NCI-H510A (cell line): ENCODE measurements at regions not wholly inside any gene's neighbourhood (a gene's known extent, or its start where the extent isn't known, plus 50 kb on each side); places are given as distances from the start of the nearest gene placed in this dataset.
"Not testable (repeated sequence)": the region's sequence is repeated elsewhere in the genome, so short reads cannot be mapped to it uniquely, and the experiment has no call there.

ENCODE experiments used
- DNase-seq: peaks from one replicate; lab custom pipeline; 2025; lab: John Stamatoyannopoulos, UW

DNA sequence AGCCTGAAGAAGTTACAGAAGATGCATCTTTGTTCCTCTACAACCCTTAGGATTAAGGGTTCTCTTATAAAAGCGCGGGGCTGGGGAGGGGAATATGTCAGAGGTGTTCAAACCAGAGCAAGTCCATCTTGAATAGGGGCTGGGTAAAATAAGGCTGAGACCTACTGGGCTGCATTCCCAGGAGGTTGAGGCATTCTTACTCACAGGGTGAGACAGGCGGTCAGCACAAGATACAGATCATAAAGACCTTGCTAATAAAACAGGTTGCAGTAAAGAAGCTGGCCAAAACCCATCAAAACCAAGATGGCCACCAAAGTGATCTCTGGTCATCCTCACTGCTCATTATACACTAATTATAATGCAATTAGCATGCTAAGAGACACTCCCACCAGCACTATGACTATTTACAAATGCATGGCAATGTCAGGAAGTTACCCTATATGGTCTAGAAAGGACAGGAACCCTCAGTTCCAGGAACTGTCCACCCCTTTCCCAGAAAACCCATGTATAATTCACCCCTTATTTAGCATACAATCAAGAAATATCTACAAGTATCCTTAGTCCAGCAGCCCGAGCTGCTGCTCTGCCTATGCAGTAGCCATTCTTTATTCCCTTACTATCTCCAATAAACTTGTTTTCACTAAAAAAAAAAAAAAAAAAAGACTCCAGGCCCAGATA lies 108.1 kb upstream of the FOXN3 start:
- no peak for DNase-seq

DNA sequence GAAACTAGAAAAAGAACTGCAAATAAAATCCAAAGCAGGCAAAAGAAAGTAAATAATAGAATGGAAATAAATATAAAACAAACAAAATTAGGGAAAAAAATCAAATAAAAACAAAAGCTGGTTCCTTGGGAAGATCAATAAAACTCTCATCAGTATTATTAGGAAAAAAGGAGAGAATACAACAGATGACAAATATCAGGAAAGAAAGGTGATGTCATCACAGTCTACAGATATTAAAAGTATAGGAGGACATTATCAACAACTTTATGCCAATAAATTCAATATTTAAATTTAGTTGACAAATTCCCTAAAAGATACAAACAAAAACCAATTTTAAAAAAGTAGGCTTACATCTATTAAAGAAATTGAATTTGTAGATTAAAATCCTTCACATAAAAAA lies 107.4 kb upstream of the FOXN3 start:
- DNase-seq, result no peak

DNA sequence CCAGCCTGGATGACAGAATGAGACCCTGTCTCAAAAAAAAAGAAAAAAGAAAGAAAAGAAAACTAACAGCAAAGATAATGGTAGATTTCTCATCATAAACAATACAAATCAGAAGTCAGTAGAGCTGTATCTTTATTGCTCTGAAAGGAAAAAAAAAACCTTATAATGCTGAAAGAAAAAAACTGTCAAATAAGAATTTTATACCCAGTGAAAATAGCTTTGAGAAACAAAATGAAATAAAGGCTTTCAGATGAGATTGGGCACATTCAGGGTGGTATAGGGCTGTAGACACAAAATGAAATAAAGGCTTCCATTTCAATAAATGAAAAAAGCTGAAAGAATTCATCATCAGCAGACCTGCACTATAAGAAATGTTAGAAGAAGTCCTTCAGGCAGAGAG lies 105.0 kb upstream of the FOXN3 start:
- no peak for DNase-seq

- no peak for DNase-seq
Measured at GRCh38 chr14:89519040-89519439, 102.0 kb upstream of the FOXN3 start.

DNA sequence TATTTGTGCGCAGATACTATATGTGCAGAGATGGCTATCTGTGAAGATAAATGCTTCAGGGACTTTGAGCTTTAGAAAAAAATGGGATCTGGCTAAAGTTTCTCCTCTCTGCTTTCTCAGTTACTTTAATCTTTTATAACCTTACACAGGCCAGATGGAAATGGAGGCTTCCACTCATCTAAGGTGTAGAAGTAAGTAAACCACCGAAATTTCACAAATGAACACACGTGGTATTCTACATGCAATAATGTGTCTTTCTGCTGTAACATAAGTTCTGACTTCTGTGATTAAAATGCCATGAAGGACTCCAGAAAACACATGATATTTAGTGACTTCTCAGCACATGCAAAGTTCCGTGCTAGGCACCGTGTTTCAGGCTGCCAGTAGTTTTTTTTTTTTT lies 99.1 kb upstream of the FOXN3 start:
- DNase-seq, result no peak

DNA sequence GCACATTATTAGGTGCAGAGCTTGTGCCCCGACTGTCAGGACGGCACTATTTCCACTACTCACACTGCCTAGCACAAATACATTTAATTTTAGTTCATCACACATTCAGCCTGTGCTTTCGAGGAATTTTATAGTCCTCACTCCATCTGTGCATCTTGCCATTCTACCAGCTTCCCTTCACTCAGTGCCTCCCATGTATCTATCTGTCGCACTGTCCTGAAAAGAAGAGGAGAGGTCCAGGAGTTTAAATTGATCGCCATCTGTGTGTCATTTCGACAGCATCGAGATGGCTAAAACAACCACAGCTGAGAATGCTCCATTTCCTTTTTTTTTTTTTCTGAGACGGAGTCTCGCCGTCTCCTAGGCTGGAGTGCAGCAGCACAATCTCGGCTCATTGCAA lies 97.6 kb upstream of the FOXN3 start:
- DNase-seq, result no peak

GRCh38 chr14:89509891-89510290 lies 92.9 kb upstream of the FOXN3 start:
- DNase-seq, result no peak

- no peak for DNase-seq
Measured at GRCh38 chr14:89508863-89509262, 91.8 kb upstream of the FOXN3 start.

- no peak for DNase-seq
Measured at GRCh38 chr14:89507926-89508460, 91.0 kb upstream of the FOXN3 start.

GRCh38 chr14:89507521-89507920 lies 90.5 kb upstream of the FOXN3 start:
- DNase-seq, result no peak

DNA sequence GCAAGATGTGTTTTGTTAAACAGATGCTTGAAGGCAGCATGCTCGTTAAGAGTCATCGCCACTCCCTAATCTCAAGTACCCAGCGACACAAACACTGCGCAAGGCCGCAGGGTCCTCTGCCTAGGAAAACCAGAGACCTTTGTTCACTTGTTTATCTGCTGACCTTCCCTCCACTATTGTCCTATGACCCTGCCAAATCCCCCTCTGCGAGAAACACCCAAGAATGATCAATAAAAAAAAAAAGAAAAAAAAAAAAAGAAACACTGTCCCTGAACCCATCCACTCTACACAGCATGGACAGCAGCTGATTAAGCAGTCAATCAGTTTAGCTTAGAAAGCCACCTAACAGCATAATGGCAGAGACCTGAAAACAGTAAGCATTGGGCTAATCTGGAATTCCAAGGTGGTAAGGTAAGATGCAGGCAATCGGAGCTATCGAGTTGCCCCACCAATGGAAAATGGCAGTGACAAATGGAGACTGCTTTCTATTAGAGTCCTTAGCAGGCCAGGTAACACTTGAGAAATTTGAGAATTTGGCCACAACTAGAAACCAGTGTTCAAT lies 89.9 kb upstream of the FOXN3 start:
- not testable (repeated sequence) for DNase-seq

DNA sequence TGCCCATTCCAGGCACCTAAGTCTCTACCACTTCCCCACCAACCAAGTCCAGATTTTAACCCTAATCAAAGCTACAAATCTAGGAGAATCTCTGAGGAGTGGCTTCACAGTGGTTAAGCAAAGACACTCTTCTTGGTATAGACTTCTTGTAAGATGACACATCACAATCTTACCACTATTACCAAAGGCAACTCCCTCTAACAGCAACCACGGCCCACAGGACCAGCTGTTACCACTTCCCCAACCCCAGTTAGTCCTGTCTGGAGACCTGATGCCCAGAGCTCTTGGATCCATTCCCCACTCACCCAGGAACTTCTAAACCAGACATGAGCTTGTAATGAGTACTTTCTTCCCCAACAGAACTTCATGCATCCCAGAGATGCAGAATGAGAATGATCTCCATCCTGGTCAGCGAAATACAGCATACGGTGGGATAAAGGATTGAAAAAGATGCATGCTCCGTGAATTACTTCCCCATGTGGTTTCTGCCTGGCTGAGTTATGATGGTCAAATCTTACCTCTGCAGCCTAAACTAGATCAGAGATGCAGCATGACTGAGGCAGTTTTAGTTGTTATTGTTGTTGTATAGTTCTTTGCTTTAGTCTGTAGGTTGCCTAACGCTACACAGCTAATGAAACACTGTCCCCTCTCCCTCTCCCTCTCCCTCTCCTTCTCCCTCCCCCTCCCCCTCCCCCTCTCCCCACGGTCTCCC lies 87.7 kb upstream of the FOXN3 start:
- DNase-seq, result no peak

DNA sequence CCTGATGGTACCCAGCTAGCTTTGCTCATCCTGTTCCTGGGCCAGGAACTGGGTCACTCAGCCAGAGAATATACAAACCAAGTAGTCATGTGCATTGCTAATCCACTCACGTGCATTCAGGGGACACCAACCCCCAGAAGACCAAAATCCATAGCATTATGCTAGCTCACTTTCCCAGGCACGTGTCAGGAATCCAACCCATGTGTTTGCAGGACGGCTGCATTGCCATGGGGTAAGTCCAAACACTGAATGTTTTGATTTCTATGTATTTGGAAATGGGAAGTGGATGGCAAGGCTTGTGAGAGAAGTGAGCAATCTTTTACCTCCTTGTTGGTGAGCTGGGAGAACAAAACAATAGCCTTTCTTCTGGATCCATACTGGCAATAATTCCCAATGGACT lies 87.1 kb upstream of the FOXN3 start:
- DNase-seq, result no peak

DNA sequence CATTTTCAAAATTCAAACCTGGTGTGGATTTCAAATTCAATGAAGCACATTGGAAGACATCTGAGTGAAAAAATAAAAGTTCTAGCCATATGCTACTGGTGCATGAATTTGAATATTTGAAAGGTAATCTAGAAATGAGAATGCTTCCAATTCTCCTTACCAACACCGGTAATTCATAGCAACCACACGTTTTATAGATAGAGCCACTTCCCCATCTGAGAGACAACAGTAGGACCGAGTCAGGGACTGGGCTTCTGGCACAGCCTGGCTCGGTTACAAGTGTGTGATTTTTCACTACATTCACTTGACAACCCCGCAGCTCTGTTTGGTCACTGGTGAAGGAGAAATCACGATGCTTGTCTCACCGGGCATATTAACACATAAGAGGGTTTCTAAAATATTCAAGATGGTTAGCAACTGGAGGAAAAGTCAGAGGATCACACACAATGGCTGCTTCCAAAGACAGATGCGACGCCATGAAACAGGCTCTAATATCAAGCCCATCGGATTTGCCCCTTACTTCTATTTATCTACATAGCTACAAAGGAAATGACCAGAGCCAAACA lies 86.5 kb upstream of the FOXN3 start:
- no peak for DNase-seq

DNA sequence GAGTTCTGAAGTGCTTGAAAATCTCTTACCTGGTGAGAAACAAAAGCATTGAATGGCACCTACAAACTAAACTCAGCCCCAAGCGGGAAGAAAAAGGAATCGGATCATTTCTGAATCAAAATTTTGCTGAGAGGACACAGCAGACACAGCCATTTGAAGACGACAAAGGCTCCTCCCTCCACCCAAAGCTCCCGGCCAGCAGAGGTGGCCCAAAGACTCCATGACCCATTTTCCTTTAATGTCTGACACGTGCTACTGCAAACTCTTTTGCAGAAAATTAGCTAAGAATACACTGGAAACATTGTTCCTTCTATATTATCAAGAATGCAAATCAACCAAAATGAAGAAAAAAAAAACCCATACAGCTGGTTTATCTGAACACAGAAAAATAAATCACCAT lies 85.9 kb upstream of the FOXN3 start:
- no peak for DNase-seq

- DNase-seq, result no peak
Measured at GRCh38 chr14:89501381-89501780, 84.3 kb upstream of the FOXN3 start.

DNA sequence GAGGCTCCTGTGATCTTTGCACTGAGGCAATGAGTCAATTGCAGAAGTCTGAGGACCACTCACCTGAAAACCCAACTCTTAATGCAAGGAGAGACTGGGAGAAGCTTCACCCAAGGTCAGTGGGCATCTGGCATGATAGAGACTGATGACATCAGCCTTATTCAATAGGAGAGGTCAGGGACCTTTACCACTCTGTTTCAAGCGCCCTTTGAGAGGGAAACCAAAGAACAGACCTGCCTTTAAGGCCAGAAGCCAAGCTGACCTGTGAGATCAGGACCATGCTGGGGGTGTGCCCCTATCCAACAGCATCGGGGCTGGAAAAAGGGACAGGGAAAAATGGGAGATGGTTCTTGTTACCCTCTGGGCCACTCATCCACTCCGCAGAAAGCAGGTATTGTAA lies 83.3 kb upstream of the FOXN3 start:
- DNase-seq, result no peak

DNA sequence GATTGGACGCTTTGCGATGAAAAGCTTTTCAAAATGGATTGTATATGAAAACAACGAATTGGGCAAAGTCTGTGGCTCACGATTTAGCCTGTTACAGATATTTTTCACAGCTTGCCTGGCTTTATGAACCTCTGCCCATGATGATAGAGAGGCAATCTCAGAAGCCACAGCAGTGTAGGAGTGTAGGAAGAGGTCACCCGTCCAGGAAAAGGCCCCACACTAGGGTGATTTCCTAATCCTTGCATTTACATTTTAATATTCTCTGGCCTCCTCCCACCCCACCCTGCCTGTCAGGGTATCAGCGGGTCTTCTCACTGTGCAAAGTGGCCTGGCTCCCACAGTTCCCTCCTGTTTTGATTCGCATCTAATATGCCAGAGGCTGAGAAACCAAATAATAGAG lies 81.8 kb upstream of the FOXN3 start:
- no peak for DNase-seq

DNA sequence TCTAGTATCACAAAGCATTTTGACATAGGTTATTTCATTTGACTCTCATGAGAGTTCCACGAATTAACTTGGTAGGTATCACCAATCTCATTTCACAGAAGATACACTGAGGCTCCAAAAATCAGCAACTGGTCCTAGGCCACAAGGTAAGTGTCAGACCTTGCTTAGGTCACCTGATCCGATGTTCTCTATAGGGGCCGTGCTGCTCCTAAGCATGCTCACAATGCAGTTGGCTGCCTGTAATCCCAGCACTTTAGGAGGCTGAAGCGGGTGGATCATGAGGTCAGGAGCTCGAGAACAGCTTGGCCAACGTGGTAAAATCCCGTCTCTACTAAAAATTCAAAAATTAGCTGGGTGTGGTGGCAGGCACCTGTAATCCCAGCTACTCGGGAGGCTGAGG lies 78.7 kb upstream of the FOXN3 start:
- no peak for DNase-seq

GRCh38 chr14:89493877-89494634 lies 77.0 kb upstream of the FOXN3 start:
- DNase-seq, result no peak

- no peak for DNase-seq
Measured at GRCh38 chr14:89493406-89493805, 76.4 kb upstream of the FOXN3 start.

GRCh38 chr14:89491711-89492381 lies 74.8 kb upstream of the FOXN3 start:
- no peak for DNase-seq
